ENCODE measurements at regions not wholly inside any gene's neighbourhood (a gene's known extent, or its start where the extent isn't known, plus 50 kb on each side); places are given as distances from the start of the nearest gene placed in this dataset.

GRCh38 chr3:61454006-61454585 is 107.3 kb upstream of the PTPRG start (continued):
- TF ChIP-seq MYPOP (CRISPR knock-in tag; IDR thresholded peaks at IDR 0.05): no peak
- no peak for TF ChIP-seq PRMT3 (CRISPR knock-in tag; IDR thresholded peaks at IDR 0.05; ENCODE audit: borderline replicate concordance, low read depth)

GRCh38 chr3:61454801-61455200 is 106.6 kb upstream of the PTPRG start:
- FAIRE-seq (no peak), DNase-seq (ENCODE audit: low spot score) (no peak), ATAC-seq (no peak)
- Histone ChIP-seq H3K79me2 (ENCODE audit: insufficient read depth, low read length) (no peaks in the 10 kb centered on the region), H3K4me2 (ENCODE audit: low read depth, low read length) (no peak overlapping the region), H3K36me3 (replicated peaks in 1 of 2; ENCODE audit: control insufficient read depth in 1 of 2, insufficient read depth in 2 of 2, low read length in 2 of 2) (no peaks in the 10 kb centered on the region), H2AFZ (ENCODE audit: low read length) (no peak overlapping the region), H3K4me3 (replicated peaks in 1 of 3; ENCODE audit: insufficient read depth in 1 of 3, low read depth in 2 of 3, low read length in 3 of 3) (no peak overlapping the region), H3K27me3 (ENCODE audit: control insufficient read depth in 1 of 2, insufficient read depth in 2 of 2, low read length in 2 of 2) (no peaks in the 10 kb centered on the region), H3K9ac (ENCODE audit: insufficient read depth, low read depth, low read length) (no peak overlapping the region), H3K27ac (ENCODE audit: extremely low read length, insufficient read depth, low read length) (no peak overlapping the region), H3K9me3 (ENCODE audit: low read length) (no peaks in the 10 kb centered on the region), H4K20me1 (ENCODE audit: insufficient read depth, low read length) (no peaks in the 10 kb centered on the region), H3K4me1 (ENCODE audit: insufficient read depth, low read length) (peaks cover 14% of the 10 kb centered on the region)
- WGBS (ENCODE audit: low lambda C conversion rate): 40% methylated on average over 2 of the region's 2 CpGs
- intact Hi-C loops (cut with micrococcal nuclease; ENCODE audit: unreplicated experiment): no loop called here
- in situ Hi-C loops (cut with HindIII; ENCODE audit: extremely low pct_ligation_motif_present, low pct_unique_long_range_greater_than_20kb): no loop called here
- BruUV-seq (replicated peaks): no TSS peak
- ChIA-PET POLR2A (no interaction called here), CTCF (ENCODE audit: low intra/inter-chr PET ratio, low total read pairs) (no interaction called here)
- TF ChIP-seq POGZ (CRISPR knock-in tag; IDR thresholded peaks at IDR 0.05): no peak
- no peak for TF ChIP-seq ZNF10 (CRISPR knock-in tag; IDR thresholded peaks at IDR 0.05; ENCODE audit: borderline replicate concordance, low read depth)
- TF ChIP-seq POLR2AphosphoS5 (IDR thresholded peaks at IDR 0.05; ENCODE audit: low read depth, low read length): no peak
- no peak for TF ChIP-seq SRY (CRISPR knock-in tag; IDR thresholded peaks at IDR 0.05)
- TF ChIP-seq HIVEP1 (CRISPR knock-in tag; IDR thresholded peaks at IDR 0.05): no peak
- TF ChIP-seq KLF6 (CRISPR knock-in tag; IDR thresholded peaks at IDR 0.05): no peak
- no peak for TF ChIP-seq KLF11 (CRISPR knock-in tag; IDR thresholded peaks at IDR 0.05)
- no peak for TF ChIP-seq ZBTB4 (CRISPR knock-in tag; IDR thresholded peaks at IDR 0.05; ENCODE audit: borderline replicate concordance)
- TF ChIP-seq ZNF501 (CRISPR knock-in tag; IDR thresholded peaks at IDR 0.05): no peak
- TF ChIP-seq ESRRA (CRISPR knock-in tag; IDR thresholded peaks at IDR 0.05; ENCODE audit: low read depth): no peak
- TF ChIP-seq RXRA (CRISPR knock-in tag; IDR thresholded peaks at IDR 0.05): no peak
- no peak for TF ChIP-seq MYNN (CRISPR knock-in tag; IDR thresholded peaks at IDR 0.05; ENCODE audit: low read depth)
- no peak for TF ChIP-seq ZNF468 (CRISPR knock-in tag; IDR thresholded peaks at IDR 0.05)
- TF ChIP-seq SNAPC4 (CRISPR knock-in tag; IDR thresholded peaks at IDR 0.05): no peak
